ENCODE measurements at regions not wholly inside any gene's neighbourhood (a gene's known extent, or its start where the extent isn't known, plus 50 kb on each side); places are given as distances from the start of the nearest gene placed in this dataset.

DNA sequence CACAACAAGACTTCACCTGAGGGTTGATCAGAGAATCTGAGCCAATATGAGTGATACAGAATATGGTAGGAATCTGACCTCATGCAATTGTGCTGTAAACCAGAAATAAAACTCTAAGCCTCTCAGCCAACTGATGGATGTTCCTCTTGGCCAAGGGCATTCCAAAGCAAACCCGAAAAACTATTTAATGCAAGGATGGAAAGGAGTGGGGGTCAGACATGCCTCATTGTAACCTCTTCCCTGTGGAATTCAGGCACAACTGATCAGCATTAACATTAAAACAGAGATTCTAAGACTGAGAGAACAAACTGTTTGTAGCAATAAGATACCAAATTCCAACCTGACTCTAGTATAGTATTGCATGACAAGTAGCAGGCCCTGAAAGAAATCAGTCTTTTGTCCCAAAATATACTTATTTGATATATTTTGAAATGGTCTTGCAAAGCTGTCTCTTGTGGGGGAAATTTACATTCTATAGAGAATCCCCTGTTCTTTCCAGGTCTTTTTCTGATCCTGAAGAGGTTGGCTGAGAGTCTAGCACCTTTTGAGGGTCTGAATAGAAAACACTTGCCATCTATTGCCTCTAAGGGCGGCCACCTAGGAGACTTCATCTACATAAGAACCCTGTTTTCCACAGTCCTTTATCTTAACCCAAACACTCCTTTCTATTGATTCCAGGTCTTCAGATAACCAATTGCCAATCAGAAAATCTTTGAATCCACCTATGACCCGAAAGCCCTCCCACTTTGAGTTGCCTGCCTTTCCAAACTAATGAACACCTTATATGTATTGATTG lies 50.4 kb upstream of the WDR11 start:
- TF ChIP-seq YY1 (IDR thresholded peaks at IDR 0.05; ENCODE audit: insufficient read depth, insufficient read length) (no peak), ZNF274 (IDR thresholded peaks at IDR 0.05; ENCODE audit: low read depth, low read length) (no peak), SUZ12 (IDR thresholded peaks at IDR 0.05; ENCODE audit: extremely low read depth, insufficient read depth, insufficient read length) (no peak)

Data from NT2/D1 (cell line).